CD14-positive monocyte (primary cell): ENCODE measurements at regions not wholly inside any gene's neighbourhood (a gene's known extent, or its start where the extent isn't known, plus 50 kb on each side); places are given as distances from the start of the nearest gene placed in this dataset.

ENCODE experiments used
- DNase-seq, 3 donors: peaks; one replicate each; pipeline ENCODE4 v3.0.0-alpha.2; 2011 to 2022
- H2AFZ ChIP-seq: 2 replicates; pipeline ENCODE4 v1.6.0; 2012; ENCODE audit warnings: mild to moderate bottlenecking, low read depth, low read length, inconsistent platforms; ENCODE audit not compliant: insufficient read depth, poor library complexity, severe bottlenecking
- H3K27ac ChIP-seq, 2 donors: 1 replicate in 1 of 2; 2 replicates in 1 of 2; pipeline ENCODE4 v1.5.1; 2012 to 2013; ENCODE audit warnings: low read length in 2 of 2, control low read depth in 1 of 2, inconsistent platforms in 1 of 2, low read depth in 1 of 2, mild to moderate bottlenecking in 1 of 2
- H3K27me3 ChIP-seq, 2 donors: one replicate each; pipeline versions ENCODE4 v1.6.0 to v1.6.1; 2011 to 2013; ENCODE audit warnings: low read length in 2 of 2; ENCODE audit not compliant: control insufficient read depth in 2 of 2, insufficient read depth in 2 of 2
- H3K36me3 ChIP-seq, 2 donors: replicated peaks in 1 of 2; 1 replicate in 1 of 2; 2 replicates in 1 of 2; pipeline versions ENCODE4 v1.5.1 to v1.6.1; 2012 to 2013; ENCODE audit warnings: low read length in 2 of 2, control low read depth in 1 of 2, inconsistent platforms in 1 of 2, mild to moderate bottlenecking in 1 of 2; ENCODE audit not compliant: insufficient read depth in 2 of 2, control insufficient read depth in 1 of 2
- H3K4me1 ChIP-seq, 2 donors: 1 replicate in 1 of 2; 2 replicates in 1 of 2; pipeline versions ENCODE4 v1.5.1 to v1.6.1; 2012 to 2013; ENCODE audit warnings: low read length in 2 of 2, control low read depth in 1 of 2, inconsistent platforms in 1 of 2, mild to moderate bottlenecking in 1 of 2, moderate library complexity in 1 of 2; ENCODE audit not compliant: insufficient read depth in 2 of 2, control insufficient read depth in 1 of 2
- H3K4me2 ChIP-seq: replicated peaks from 2 replicates; pipeline ENCODE3; 2012; ENCODE audit warnings: low read length, moderate library complexity, mild to moderate bottlenecking; ENCODE audit not compliant: poor library complexity, severe bottlenecking; ENCODE audit errors: extremely low read depth
- H3K4me3 ChIP-seq, 3 experiments: fragments of 200-600 bp in 1 of 3; sonication (generic) in 1 of 3; replicated peaks in 1 of 3; 1 replicate in 2 of 3; 2 replicates in 1 of 3; pipeline ENCODE4 v1.5.1; 2011 to 2013; ENCODE audit warnings: low read length in 3 of 3, mild to moderate bottlenecking in 3 of 3, control low read depth in 2 of 3, low read depth in 2 of 3, inconsistent platforms in 1 of 3, moderate library complexity in 1 of 3
- H3K79me2 ChIP-seq: 2 replicates; pipeline ENCODE4 v1.6.0; 2012; ENCODE audit warnings: mild to moderate bottlenecking, control low read depth, inconsistent platforms, low read length, moderate library complexity; ENCODE audit not compliant: insufficient read depth
- H3K9ac ChIP-seq: 2 replicates; pipeline ENCODE4 v1.6.0; 2017; ENCODE audit warnings: low read length, mild to moderate bottlenecking; ENCODE audit not compliant: insufficient read depth, poor library complexity, severe bottlenecking
- H3K9me3 ChIP-seq, 2 donors: replicated peaks in 1 of 2; 1 replicate in 1 of 2; 2 replicates in 1 of 2; pipeline versions ENCODE4 v1.5.1 to v1.6.1; 2012 to 2013; ENCODE audit warnings: low read length in 2 of 2, control low read depth in 1 of 2; ENCODE audit not compliant: control insufficient read depth in 1 of 2, insufficient read depth in 1 of 2
- H4K20me1 ChIP-seq: 2 replicates; pipeline ENCODE4 v1.6.0; 2012; ENCODE audit warnings: mild to moderate bottlenecking, low read length, control low read depth, moderate library complexity; ENCODE audit not compliant: insufficient read depth
- H3K27ac Mint-ChIP-seq, 7 donors: one replicate each; pipeline ENCODE4 v1.8.0; 2020; ENCODE audit warnings: mild to moderate bottlenecking in 7 of 7, mixed read lengths in 7 of 7, moderate library complexity in 6 of 7, inconsistent platforms in 2 of 7
- H3K27me3 Mint-ChIP-seq, 3 donors: one replicate each; pipeline ENCODE4 v1.8.0; 2021 to 2022; ENCODE audit warnings: low read depth in 3 of 3, mild to moderate bottlenecking in 3 of 3, mixed read lengths in 3 of 3, moderate library complexity in 3 of 3, inconsistent platforms in 1 of 3
- H3K36me3 Mint-ChIP-seq, 2 donors: one replicate each; pipeline ENCODE4 v1.8.0; 2020; ENCODE audit warnings: mixed read lengths in 2 of 2, inconsistent platforms in 1 of 2, mild to moderate bottlenecking in 1 of 2
- H3K4me1 Mint-ChIP-seq: one replicate; pipeline ENCODE4 v1.8.0; 2020; ENCODE audit warnings: mild to moderate bottlenecking, mixed read lengths
- H3K4me3 Mint-ChIP-seq, 2 donors: one replicate each; pipeline ENCODE4 v1.8.0; 2020; ENCODE audit warnings: mild to moderate bottlenecking in 2 of 2, mixed read lengths in 2 of 2, moderate library complexity in 1 of 2
- H3K9me3 Mint-ChIP-seq, 7 donors: one replicate each; pipeline ENCODE4 v1.8.0; 2020 to 2022; ENCODE audit warnings: mixed read lengths in 7 of 7, mild to moderate bottlenecking in 6 of 7, moderate library complexity in 6 of 7, inconsistent platforms in 2 of 7
- CTCF ChIP-seq: fragments of 200-600 bp; IDR thresholded peaks from one replicate; pipeline ENCODE4 v1.8.0; 2022; ENCODE audit warnings: antibody characterized with exemption, mild to moderate bottlenecking
- WGBS: methylation state at CpG from one replicate; pipeline ENCODE4 v1.1.5; 2013; ENCODE audit warnings: missing lambda C conversion rate; ENCODE audit not compliant: insufficient coverage; 5-methylcytosine and 5-hydroxymethylcytosine counted together
- intact Hi-C, 2 donors: fragments of 100-400 bp; cut with micrococcal nuclease; formaldehyde crosslinking; loops; one replicate each; pipeline versions ENCODE4 v1.15.0 to v1.15.1; 2023

- Histone ChIP-seq H3K4me1 (no peaks in the 10 kb centered on the region), H3K79me2 (no peaks in the 10 kb centered on the region), H3K27ac (no peak overlapping the region), H4K20me1 (no peaks in the 10 kb centered on the region), H3K36me3 (no peaks in the 10 kb centered on the region), H3K9ac (no peak overlapping the region), H3K4me2 (no peak overlapping the region), H3K27me3 (no peaks in the 10 kb centered on the region), H2AFZ (no peak overlapping the region), H3K4me3 (no peak overlapping the region), H3K9me3 (peaks cover 0 to 7% of the 10 kb centered on the region in 2 donors)
- intact Hi-C loops = no loop called here
- H3K4me1 Mint-ChIP-seq = no peaks in the 10 kb centered on the region
- WGBS = 60% methylated on average over 1 of the region's 2 CpGs
- H3K9me3 Mint-ChIP-seq = peaks cover 0 to 10% (median 4%) of the 10 kb centered on the region in 7 donors
- H3K27me3 Mint-ChIP-seq = no peaks in the 10 kb centered on the region
- H3K4me3 Mint-ChIP-seq = no peak overlapping the region
- H3K36me3 Mint-ChIP-seq = no peaks in the 10 kb centered on the region
- H3K27ac Mint-ChIP-seq = no peak overlapping the region
- TF ChIP-seq CTCF = no peak
- no peak for DNase-seq
Measured at GRCh38 chr13:107462501-107462900, 752.8 kb downstream of the LIG4 start.

GRCh38 chr13:107461751-107462150, 753.6 kb downstream of the LIG4 start:
- Histone ChIP-seq H4K20me1 (no peaks in the 10 kb centered on the region), H3K4me3 (no peak overlapping the region), H3K79me2 (no peaks in the 10 kb centered on the region), H3K9me3 (peaks cover 0 to 7% of the 10 kb centered on the region in 2 donors), H3K4me1 (no peaks in the 10 kb centered on the region), H2AFZ (no peak overlapping the region), H3K4me2 (no peak overlapping the region), H3K27me3 (no peaks in the 10 kb centered on the region), H3K9ac (no peak overlapping the region), H3K27ac (no peak overlapping the region), H3K36me3 (no peaks in the 10 kb centered on the region)
- no CpG with 5 or more reads among the region's 1 CpG for WGBS
- no peaks in the 10 kb centered on the region for H3K4me1 Mint-ChIP-seq
- H3K4me3 Mint-ChIP-seq = no peak overlapping the region
- intact Hi-C loops = no loop called here
- peaks cover 0 to 10% (median 4%) of the 10 kb centered on the region in 7 donors for H3K9me3 Mint-ChIP-seq
- no peak for DNase-seq
- no peak overlapping the region for H3K27ac Mint-ChIP-seq
- TF ChIP-seq CTCF = no peak
- H3K27me3 Mint-ChIP-seq = no peaks in the 10 kb centered on the region
- H3K36me3 Mint-ChIP-seq = no peaks in the 10 kb centered on the region
